SK-N-MC (cell line): ENCODE measurements at regions not wholly inside any gene's neighbourhood (a gene's known extent, or its start where the extent isn't known, plus 50 kb on each side); places are given as distances from the start of the nearest gene placed in this dataset.

Experiments
- EZH2 ChIP-seq: fragments of 200-600 bp; sonication (generic); IDR thresholded peaks from one replicate; pipeline ENCODE4 v1.6.1; 2017; ENCODE audit warnings: antibody characterized with exemption
- FOXP2 ChIP-seq: optimal IDR thresholded peaks from 2 replicates; pipeline ENCODE3; 2011; ENCODE audit warnings: mild to moderate bottlenecking, moderate library complexity; ENCODE audit not compliant: insufficient read depth; ENCODE audit errors: extremely low read length, control extremely low read depth
- POLR2AphosphoS5 ChIP-seq: IDR thresholded peaks from 2 replicates; pipeline ENCODE4 v1.6.1; 2012; ENCODE audit warnings: mild to moderate bottlenecking, low read depth, low read length, borderline replicate concordance

GRCh38 chr6:74459260-74459659 lies 746.6 kb downstream of the COL12A1 start:
- TF ChIP-seq POLR2AphosphoS5: no peak
- TF ChIP-seq FOXP2: no peak
- TF ChIP-seq EZH2: no peak
